ENCODE measurements at regions not wholly inside any gene's neighbourhood (a gene's known extent, or its start where the extent isn't known, plus 50 kb on each side); places are given as distances from the start of the nearest gene placed in this dataset.
A peak's percentile ranks its signal among the peaks of the same experiment; 100 is the strongest.

- no peak for DNase-seq
These were observed 190.5 kb upstream of the DCN start for GRCh38 chr12:91373086-91373485.

DNA sequence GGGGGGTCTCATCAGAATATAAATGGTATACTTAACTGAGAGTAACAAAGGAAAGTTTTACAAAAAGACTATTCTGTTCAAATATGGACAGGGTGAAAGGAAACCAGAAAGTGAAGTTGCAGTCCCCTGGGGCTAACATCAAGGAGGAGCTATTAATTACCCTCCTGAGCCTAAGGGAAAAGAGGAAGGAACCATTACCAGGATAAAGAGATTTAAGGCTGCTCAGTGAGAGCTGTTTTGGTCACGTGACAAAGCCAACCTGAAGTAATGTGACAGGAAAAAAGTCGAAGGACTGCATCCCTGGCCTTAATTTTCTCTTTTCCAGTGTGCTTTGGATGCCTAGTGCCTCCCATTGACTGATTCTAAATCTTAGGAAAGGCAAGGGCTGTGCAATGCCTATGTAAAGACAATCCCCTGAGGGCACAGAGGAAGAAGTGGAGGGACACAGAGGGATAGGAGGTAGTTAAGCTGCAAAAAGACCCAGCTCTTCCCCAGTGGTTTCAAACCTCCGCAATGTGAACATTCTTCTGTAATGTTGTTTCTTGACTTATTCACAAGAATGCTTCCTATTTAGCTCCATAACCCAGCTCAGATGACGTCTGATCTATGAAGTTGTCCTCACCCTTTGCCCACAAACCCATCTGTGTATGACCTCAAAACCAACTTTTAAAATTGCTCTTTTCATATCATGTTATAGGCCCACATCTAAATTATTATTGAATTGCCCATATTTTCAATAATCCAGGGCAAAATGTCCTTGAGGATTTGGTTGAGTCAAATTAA, 187.7 kb upstream of the DCN start:
- DNase-seq = peak in 1 of 2 experiments; percentile 20

- DNase-seq = no peak
These were observed 186.0 kb upstream of the DCN start for GRCh38 chr12:91368613-91369012.

DNA sequence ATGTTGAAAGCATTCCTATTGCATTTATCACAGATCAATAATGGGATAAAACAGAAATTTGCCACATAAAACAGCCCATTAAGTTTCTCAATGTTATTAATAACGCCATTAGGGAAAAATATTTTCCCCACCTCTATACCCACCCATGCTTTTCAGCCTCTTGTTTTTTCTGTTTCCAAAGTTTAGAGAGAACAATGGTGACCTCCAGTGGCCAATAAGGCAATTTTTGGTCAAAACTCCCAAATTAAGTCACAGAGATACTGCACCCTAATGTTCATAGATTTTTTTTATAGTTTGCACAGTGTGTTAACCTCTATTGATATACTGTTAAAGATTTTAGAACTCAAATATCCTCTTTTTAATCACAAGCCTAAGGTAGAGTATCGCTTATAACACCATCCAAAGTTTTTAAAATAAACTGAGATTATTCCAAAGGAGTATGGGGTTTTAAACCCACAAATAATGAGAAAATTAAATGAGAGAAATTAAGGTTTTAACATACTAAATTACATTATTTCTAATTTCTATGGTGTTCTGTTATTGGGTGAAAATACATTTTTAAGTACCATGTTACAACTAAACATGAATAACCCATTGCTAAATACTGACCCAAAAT, 184.7 kb upstream of the DCN start:
- peak; percentile 8 to 11 for DNase-seq

GRCh38 chr12:91364471-91365184, 182.0 kb upstream of the DCN start:
- peak in 1 of 2 experiments; percentile 12 for DNase-seq

DNA sequence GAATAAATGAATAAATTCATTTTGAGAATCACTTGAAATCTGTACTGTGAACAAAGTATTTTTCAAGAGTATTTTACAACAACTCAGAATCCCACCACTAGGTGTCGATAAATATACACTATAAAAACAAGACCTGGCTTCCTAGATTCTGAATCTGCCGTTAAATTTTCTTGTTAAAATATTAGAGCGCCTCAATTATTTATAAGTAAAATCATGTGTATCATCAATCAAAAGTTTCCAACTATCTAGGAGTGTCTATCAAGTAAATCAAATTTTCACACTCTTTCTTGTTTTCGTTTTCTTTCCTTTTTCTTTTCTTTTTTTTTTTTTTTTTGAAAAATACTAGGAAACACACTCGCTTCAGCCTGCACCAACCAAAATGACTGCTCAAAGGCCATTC, 179.2 kb upstream of the DCN start:
- peak; percentile 43 to 45 for DNase-seq

GRCh38 chr12:91357381-91357780, 174.8 kb upstream of the DCN start:
- DNase-seq = no peak

- no peak for DNase-seq
These were observed 173.8 kb upstream of the DCN start for GRCh38 chr12:91356405-91356804.

GRCh38 chr12:91355150-91356006, 172.8 kb upstream of the DCN start:
- DNase-seq = peak; percentile 30 to 32

DNA sequence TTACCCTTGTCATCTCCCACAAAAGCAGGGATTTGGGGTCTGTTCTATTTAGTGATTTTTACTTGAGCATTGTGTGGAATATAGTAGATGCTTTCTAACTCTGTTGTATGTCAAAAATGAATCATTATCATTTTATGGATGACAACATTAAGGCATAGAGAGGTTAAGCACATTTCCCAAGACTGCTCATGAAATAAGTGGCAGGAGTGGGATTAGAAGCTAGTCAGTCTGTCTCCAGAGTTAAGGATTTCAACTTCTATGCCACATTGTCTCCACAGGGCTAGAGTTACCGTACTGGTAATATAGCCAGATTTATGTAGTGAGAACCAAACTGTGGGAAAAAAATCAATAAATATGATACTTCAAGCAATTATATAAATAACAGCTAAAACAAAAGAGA, 170.6 kb upstream of the DCN start:
- no peak for DNase-seq

DNA sequence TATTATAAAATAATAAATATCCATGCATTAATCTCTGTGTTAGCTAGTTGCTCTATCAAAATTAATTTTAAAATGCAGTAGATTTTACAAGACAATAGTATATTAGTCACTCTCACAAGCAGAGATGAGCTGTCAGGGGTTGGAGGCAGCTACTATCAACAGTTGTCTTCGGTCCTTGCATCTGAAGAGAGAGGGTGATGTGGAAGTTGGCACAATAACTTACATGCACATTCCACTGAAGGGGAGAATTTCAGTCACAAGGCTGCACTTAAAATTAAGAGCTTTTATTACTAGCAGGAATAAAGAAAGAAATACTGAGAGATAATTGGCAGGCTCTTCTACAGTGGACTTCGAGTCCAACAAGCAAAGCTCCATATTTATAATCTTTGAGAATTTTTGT, 166.9 kb upstream of the DCN start:
- no peak for DNase-seq

- DNase-seq = no peak
These were observed 165.0 kb upstream of the DCN start for GRCh38 chr12:91347481-91348214.

DNA sequence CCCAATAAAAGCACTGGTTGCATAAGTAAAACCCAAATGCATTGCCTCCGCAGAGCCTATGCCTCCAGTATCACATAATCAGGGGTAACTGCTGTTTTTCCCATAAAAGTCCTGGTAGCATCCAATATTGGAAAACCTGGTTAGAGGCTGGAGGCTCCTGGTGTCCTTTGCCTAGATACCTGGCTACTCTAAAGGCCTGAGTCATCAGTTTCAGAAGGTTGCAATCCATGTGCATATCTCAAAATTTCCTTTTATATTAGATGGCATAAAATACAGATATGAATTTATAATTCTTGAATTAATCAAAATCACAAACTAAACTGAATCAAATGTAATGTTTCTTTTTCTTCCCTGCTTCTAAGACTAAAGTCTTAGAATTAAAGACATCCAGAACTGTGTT, 164.2 kb upstream of the DCN start:
- no peak for DNase-seq

DNA sequence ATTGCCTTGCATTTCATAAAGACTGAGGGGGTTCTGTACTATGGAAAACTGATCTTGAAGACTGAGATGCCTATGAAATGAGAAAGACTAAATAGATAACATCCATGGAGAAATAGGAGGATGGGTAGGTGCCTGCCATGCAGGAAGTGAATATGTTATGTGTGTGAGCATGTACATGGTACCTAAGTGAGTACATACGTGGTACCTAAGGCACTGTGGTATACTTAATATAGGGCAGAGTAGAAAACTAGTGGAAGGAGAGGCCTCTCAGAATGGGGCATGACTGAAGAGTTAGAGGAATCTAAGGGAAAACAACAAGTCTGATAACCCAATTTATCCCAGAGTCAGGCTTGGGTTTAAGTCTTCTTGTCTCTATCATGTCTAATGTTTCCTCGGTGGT, 161.8 kb upstream of the DCN start:
- no peak for DNase-seq

DNA sequence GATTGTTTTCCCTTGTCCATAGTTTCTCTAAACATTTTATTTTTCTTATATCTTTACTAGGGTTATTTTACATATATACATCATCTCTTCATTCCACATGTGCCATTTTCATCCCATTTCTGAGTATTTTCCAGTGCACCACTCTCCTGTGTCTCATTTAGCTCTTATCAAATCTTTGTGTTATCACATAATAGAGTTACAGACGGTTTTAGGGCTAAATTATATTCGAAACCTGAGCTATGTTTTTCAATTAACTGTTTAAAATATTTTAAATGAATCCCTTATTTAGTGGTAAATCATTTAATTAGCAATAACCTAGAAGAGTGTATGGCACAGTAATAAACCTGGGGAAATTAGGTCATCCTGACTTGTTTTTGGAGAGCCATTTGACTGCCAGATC, 160.4 kb upstream of the DCN start:
- DNase-seq = no peak

DNA sequence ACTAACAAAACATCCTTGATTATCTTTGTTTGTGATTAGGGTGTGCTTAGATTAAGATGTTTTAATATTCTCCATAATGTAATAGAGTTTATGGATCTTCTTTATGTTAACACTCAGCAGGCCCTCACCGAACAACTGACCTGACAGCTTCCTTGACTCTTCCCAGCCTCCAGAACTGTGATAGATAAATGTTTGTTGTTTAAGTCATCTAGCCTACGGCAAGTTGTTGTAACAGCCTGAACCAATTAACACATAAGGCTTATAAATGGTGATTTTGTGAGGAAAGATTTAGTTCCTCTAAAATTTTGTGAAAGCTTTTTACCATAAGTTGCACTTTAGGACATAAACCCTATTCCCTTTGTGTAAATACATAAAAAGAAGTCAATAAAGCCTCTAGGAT, 156.5 kb upstream of the DCN start:
- DNase-seq = no peak

- no peak for DNase-seq
These were observed 153.1 kb upstream of the DCN start for GRCh38 chr12:91335699-91336098.

GRCh38 chr12:91333966-91334365, 151.3 kb upstream of the DCN start:
- DNase-seq = no peak

DNA sequence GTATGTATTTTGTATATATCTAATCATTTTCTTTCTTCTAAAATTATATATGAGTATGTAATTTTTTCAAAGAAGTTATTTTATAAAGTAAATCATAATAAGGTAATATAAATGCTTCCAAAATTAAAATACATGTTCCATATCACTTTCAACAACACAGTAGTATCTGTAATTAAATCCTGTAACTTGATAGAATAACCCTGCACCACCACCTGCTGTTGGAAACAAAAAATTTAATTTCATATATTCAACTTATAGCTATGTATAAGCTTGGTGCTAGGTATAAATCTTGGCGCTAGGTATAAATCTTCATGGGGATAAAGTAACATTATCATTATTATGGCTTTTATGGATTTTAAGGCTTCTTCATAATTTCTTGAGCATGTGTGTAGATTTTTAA, 149.7 kb upstream of the DCN start:
- DNase-seq = no peak

DNA sequence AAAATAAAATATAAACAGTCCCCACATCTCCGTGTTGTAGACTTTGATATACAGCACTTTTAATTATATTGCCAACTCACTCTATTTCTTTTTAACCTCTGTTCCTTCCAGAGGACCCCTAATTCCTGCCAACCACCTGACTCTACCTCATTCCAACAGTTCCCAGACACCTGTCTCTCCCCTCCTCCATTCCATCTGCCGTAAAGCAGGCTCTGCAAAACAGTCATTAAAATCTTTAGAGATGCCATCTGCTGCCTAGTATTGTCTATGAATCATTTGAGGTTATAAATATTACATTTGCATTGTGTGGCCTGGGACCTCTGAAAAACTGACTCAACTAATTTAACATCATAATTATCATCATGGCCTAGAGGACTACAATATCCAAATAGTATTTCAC, 148.8 kb upstream of the DCN start:
- DNase-seq = no peak

GRCh38 chr12:91328451-91328850, 145.8 kb upstream of the DCN start:
- DNase-seq = no peak

GRCh38 chr12:91327889-91328288, 145.3 kb upstream of the DCN start:
- DNase-seq = no peak

Data from AML-193 (cell line).